ENCODE measurements at regions not wholly inside any gene's neighbourhood (a gene's known extent, or its start where the extent isn't known, plus 50 kb on each side); places are given as distances from the start of the nearest gene placed in this dataset.

GRCh38 chr10:43945908-43946307, 297.2 kb upstream of the ZNF32 start:
- TF ChIP-seq TAF1 (IDR thresholded peaks at IDR 0.05; ENCODE audit: borderline replicate concordance, insufficient read depth, low read length) (no peak), POLR2AphosphoS5 (IDR thresholded peaks at IDR 0.05; ENCODE audit: low read depth, low read length) (no peak)
